ENCODE measurements at regions not wholly inside any gene's neighbourhood (a gene's known extent, or its start where the extent isn't known, plus 50 kb on each side); places are given as distances from the start of the nearest gene placed in this dataset.

GRCh38 chr2:12597610-12598009 lies 119.1 kb upstream of the TRIB2 start:
- TF ChIP-seq CTCF (IDR thresholded peaks at IDR 0.05) (no peak), POLR2A (IDR thresholded peaks at IDR 0.05) (no peak), POLR2AphosphoS5 (IDR thresholded peaks at IDR 0.05) (no peak)

All from suprapubic skin (tissue), 4 donors.